Testis (tissue), 2 donors: ENCODE measurements at regions not wholly inside any gene's neighbourhood (a gene's known extent, or its start where the extent isn't known, plus 50 kb on each side); places are given as distances from the start of the nearest gene placed in this dataset.

Experiments used
- DNase-seq: peaks from one replicate; pipeline ENCODE4 v3.0.0-alpha.2; 2019
- H3K27ac ChIP-seq, 2 donors: fragments of 200-600 bp; sonication (generic); one replicate each; pipeline ENCODE4 v1.5.1; 2019
- H3K27me3 ChIP-seq: fragments of 200-600 bp; sonication (generic); one replicate; pipeline ENCODE4 v1.5.1; 2019
- H3K36me3 ChIP-seq: fragments of 200-600 bp; sonication (generic); one replicate; pipeline ENCODE4 v1.5.1; 2017; ENCODE audit warnings: low read depth; ENCODE audit errors: missing control alignments
- H3K4me1 ChIP-seq: fragments of 200-600 bp; sonication (generic); one replicate; pipeline ENCODE4 v1.5.1; 2019
- H3K4me3 ChIP-seq, 2 donors: fragments of 200-600 bp; sonication (generic); one replicate each; pipeline ENCODE4 v1.5.1; 2017 to 2019
- H3K9me3 ChIP-seq: fragments of 200-600 bp; sonication (generic); one replicate; pipeline ENCODE4 v1.5.1; 2017
- CTCF ChIP-seq, 3 experiments: fragments of 450-650 bp in 2 of 3; fragments of 200-600 bp in 1 of 3; sonication (generic) in 1 of 3; IDR thresholded peaks; one replicate each; pipeline ENCODE4 v1.5.1; 2016 to 2019; ENCODE audit warnings: antibody characterized with exemption in 3 of 3, mild to moderate bottlenecking in 2 of 3, moderate library complexity in 1 of 3
- POLR2A ChIP-seq: fragments of 450-650 bp; IDR thresholded peaks from one replicate; pipeline ENCODE4 v1.6.1; 2017; ENCODE audit warnings: antibody characterized with exemption, mild to moderate bottlenecking, moderate library complexity
- WGBS, 2 donors: methylation state at CpG; one replicate each; pipeline ENCODE4 v1.1.5; 2018; 5-methylcytosine and 5-hydroxymethylcytosine counted together
- intact Hi-C: fragments of 100-400 bp; cut with DNase I; formaldehyde crosslinking; loops from one replicate; pipeline ENCODE4 v1.15.1; 2023; ENCODE audit warnings: low total_unique reads

GRCh38 chr20:60365882-60366281 lies 407.7 kb downstream of the CDH26 start:
- DNase-seq: no peak
- Histone ChIP-seq H3K9me3 (no peaks in the 10 kb centered on the region), H3K4me1 (no peaks in the 10 kb centered on the region), H3K4me3 (no peak overlapping the region), H3K36me3 (no peaks in the 10 kb centered on the region), H3K27me3 (no peaks in the 10 kb centered on the region), H3K27ac (no peak overlapping the region)
- WGBS, 2 donors: 65 to 67% methylated on average over 7 of the region's 7 CpGs
- TF ChIP-seq POLR2A (no peak), CTCF (IDR thresholded peaks at IDR 0.05) (no peak)
- intact Hi-C loops: no loop called here

- H3K4me1 ChIP-seq: no peaks in the 10 kb centered on the region
- H3K4me3 ChIP-seq: no peak overlapping the region
- H3K9me3 ChIP-seq: no peaks in the 10 kb centered on the region
- intact Hi-C loops: no loop called here
- no peaks in the 10 kb centered on the region for H3K36me3 ChIP-seq
- no peak overlapping the region for H3K27ac ChIP-seq
- no peak for DNase-seq
- 53 to 56% methylated on average over 6 of the region's 6 CpGs for WGBS, 2 donors
- no peaks in the 10 kb centered on the region for H3K27me3 ChIP-seq
- TF ChIP-seq POLR2A (no peak), CTCF (IDR thresholded peaks at IDR 0.05) (no peak)
Measured at GRCh38 chr20:60371384-60371783, 413.2 kb downstream of the CDH26 start.

DNA sequence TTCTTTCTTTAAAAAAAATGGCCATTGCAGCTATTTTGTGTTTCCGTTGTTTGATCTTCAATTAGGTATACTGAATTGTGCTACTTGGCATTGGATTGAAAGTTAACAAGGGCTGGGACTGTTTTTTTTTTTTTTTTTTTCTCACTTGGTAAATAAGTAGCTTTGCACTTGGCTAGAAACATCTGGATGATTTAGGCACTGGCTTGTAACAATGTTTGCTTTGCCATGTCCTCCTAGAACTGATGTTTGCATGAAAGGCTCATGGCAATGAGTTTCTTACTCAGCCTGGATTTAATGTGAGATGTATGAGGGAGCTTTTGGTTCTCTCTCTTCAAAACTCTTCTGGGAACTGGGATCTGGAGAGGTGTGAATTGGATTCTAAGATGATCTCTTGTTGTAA lies 414.1 kb downstream of the CDH26 start:
- Histone ChIP-seq H3K9me3 (no peaks in the 10 kb centered on the region), H3K27ac (no peak overlapping the region), H3K36me3 (no peaks in the 10 kb centered on the region), H3K4me1 (no peaks in the 10 kb centered on the region), H3K27me3 (no peaks in the 10 kb centered on the region), H3K4me3 (no peak overlapping the region)
- TF ChIP-seq POLR2A (no peak), CTCF (IDR thresholded peaks at IDR 0.05) (no peak)
- no peak for DNase-seq
- intact Hi-C loops: no loop called here
- WGBS, 2 donors: 50 to 77% methylated on average over 1 of the region's 1 CpG

GRCh38 chr20:60372822-60373221 lies 414.6 kb downstream of the CDH26 start:
- intact Hi-C loops: no loop called here
- Histone ChIP-seq H3K27ac (no peak overlapping the region), H3K9me3 (no peaks in the 10 kb centered on the region), H3K27me3 (no peaks in the 10 kb centered on the region), H3K4me3 (no peak overlapping the region), H3K36me3 (no peaks in the 10 kb centered on the region), H3K4me1 (no peaks in the 10 kb centered on the region)
- WGBS, 2 donors: 79 to 84% methylated on average over 4 of the region's 4 CpGs
- no peak for DNase-seq
- TF ChIP-seq CTCF (IDR thresholded peaks at IDR 0.05) (no peak), POLR2A (no peak)

DNA sequence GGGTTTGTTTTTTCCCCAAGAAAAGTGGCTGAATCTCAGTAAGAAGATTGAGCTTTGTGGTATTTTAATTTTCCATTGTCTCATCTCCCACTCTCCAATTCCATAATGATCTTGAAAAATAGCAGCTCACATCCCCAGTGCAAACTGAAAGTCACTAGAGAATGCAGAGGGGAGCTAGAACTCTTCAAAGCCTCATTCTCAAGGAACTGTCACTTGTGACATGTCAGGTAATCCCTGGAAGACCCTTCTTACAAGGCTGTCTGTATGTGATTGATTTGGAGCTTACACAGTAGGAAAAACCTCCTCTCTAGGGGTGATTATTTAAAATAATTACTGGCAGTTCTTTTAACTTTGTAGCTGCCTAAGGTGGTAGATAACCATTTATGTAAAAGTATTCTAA lies 420.4 kb downstream of the CDH26 start:
- no peak for DNase-seq
- Histone ChIP-seq H3K4me1 (no peaks in the 10 kb centered on the region), H3K9me3 (no peaks in the 10 kb centered on the region), H3K36me3 (no peaks in the 10 kb centered on the region), H3K27me3 (no peaks in the 10 kb centered on the region), H3K27ac (no peak overlapping the region), H3K4me3 (no peak overlapping the region)
- intact Hi-C loops: no loop called here
- TF ChIP-seq CTCF (IDR thresholded peaks at IDR 0.05): no peak
- TF ChIP-seq POLR2A: no peak
